Stimulated activated CD8-positive, alpha-beta memory T cell treated with anti-CD3 and anti-CD28 coated beads, Interleukin-4, amount 100 ng/mL, for 48 hours (primary cell): ENCODE measurements at regions not wholly inside any gene's neighbourhood (a gene's known extent, or its start where the extent isn't known, plus 50 kb on each side); places are given as distances from the start of the nearest gene placed in this dataset.
"Not testable (repeated sequence)": the region's sequence is repeated elsewhere in the genome, so short reads cannot be mapped to it uniquely, and the experiment has no call there.

Experiments
- DNase-seq: peaks from one replicate; pipeline ENCODE4 v3.0.0-alpha.2; 2020

GRCh38 chr4:81375745-81376144 lies 96.0 kb downstream of the RASGEF1B start:
- DNase-seq: no peak

- DNase-seq: no peak
Measured at GRCh38 chr4:81369886-81370285, 101.8 kb downstream of the RASGEF1B start.

- DNase-seq: no peak
Measured at GRCh38 chr4:81366779-81367178, 104.9 kb downstream of the RASGEF1B start.

- DNase-seq: no peak
Measured at GRCh38 chr4:81360737-81361136, 111.0 kb downstream of the RASGEF1B start.

- no peak for DNase-seq
Measured at GRCh38 chr4:81359207-81359606, 112.5 kb downstream of the RASGEF1B start.

- no peak for DNase-seq
Measured at GRCh38 chr4:81358154-81358553, 113.6 kb downstream of the RASGEF1B start.

- DNase-seq: no peak
Measured at GRCh38 chr4:81356621-81357020, 115.1 kb downstream of the RASGEF1B start.

- no peak for DNase-seq
Measured at GRCh38 chr4:81355136-81355535, 116.6 kb downstream of the RASGEF1B start.

- no peak for DNase-seq
Measured at GRCh38 chr4:81353861-81354260, 117.8 kb downstream of the RASGEF1B start.

- no peak for DNase-seq
Measured at GRCh38 chr4:81352446-81352835, 119.3 kb downstream of the RASGEF1B start.

- DNase-seq: peak; percentile 83
Measured at GRCh38 chr4:81351654-81352445, 119.9 kb downstream of the RASGEF1B start.

- DNase-seq: no peak
Measured at GRCh38 chr4:81350040-81350439, 121.7 kb downstream of the RASGEF1B start.

- DNase-seq: no peak
Measured at GRCh38 chr4:81348778-81349094, 123.0 kb downstream of the RASGEF1B start.

GRCh38 chr4:81348086-81348777 lies 123.5 kb downstream of the RASGEF1B start:
- no peak for DNase-seq

GRCh38 chr4:81346719-81347118 lies 125.0 kb downstream of the RASGEF1B start:
- DNase-seq: no peak

GRCh38 chr4:81343536-81343935 lies 128.2 kb downstream of the RASGEF1B start:
- DNase-seq: no peak

- DNase-seq: no peak
Measured at GRCh38 chr4:81343046-81343445, 128.0 kb upstream of the PRKG2 start.

GRCh38 chr4:81337211-81337610 lies 122.2 kb upstream of the PRKG2 start:
- no peak for DNase-seq

GRCh38 chr4:81335122-81335912 lies 120.3 kb upstream of the PRKG2 start:
- no peak for DNase-seq

GRCh38 chr4:81330018-81330417 lies 115.0 kb upstream of the PRKG2 start:
- no peak for DNase-seq

- DNase-seq: no peak
Measured at GRCh38 chr4:81326581-81326980, 111.6 kb upstream of the PRKG2 start.

- DNase-seq: not testable (repeated sequence)
Measured at GRCh38 chr4:81324594-81324993, 109.6 kb upstream of the PRKG2 start.

- no peak for DNase-seq
Measured at GRCh38 chr4:81319657-81320056, 104.6 kb upstream of the PRKG2 start.
